Stomach (tissue), 4 donors: ENCODE measurements at regions not wholly inside any gene's neighbourhood (a gene's known extent, or its start where the extent isn't known, plus 50 kb on each side); places are given as distances from the start of the nearest gene placed in this dataset.

Source experiments
- POLR2A ChIP-seq, 4 donors: fragments of 450-650 bp; IDR thresholded peaks; one replicate each; pipeline ENCODE4 v1.6.1; 2016; ENCODE audit warnings: antibody characterized with exemption in 4 of 4, control low read depth in 2 of 4, mild to moderate bottlenecking in 1 of 4, moderate library complexity in 1 of 4
- TF ChIP-seq, protein P1 (sequence below), 7 experiments: fragments of 450-650 bp in 4 of 7; fragments of 200-600 bp in 3 of 7; sonication (generic) in 3 of 7; IDR thresholded peaks; one replicate each; pipeline ENCODE4 v1.5.1; 2016 to 2019; ENCODE audit warnings: antibody characterized with exemption in 7 of 7, control low read depth in 2 of 7, mild to moderate bottlenecking in 1 of 7

DNA sequence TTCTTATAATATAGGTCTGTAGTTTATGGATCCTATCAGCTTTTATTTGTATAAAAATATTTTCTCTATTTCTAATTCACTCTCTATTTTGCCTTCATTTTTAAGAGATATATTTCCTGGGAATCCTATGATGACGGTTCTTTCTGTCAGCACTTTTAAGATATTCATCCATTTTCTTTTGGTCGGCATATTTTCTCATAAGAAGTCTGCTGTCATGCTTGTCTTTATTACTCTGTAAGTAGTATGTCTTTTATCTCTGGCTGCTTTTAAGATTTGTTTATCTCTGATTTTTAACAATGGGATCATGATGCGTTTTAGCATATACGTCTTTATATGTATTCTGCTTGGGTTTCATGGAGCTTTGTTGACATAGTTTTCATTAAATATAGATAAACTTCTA, 175.5 kb downstream of the SNX19 start:
- TF ChIP-seq, protein P1, sequence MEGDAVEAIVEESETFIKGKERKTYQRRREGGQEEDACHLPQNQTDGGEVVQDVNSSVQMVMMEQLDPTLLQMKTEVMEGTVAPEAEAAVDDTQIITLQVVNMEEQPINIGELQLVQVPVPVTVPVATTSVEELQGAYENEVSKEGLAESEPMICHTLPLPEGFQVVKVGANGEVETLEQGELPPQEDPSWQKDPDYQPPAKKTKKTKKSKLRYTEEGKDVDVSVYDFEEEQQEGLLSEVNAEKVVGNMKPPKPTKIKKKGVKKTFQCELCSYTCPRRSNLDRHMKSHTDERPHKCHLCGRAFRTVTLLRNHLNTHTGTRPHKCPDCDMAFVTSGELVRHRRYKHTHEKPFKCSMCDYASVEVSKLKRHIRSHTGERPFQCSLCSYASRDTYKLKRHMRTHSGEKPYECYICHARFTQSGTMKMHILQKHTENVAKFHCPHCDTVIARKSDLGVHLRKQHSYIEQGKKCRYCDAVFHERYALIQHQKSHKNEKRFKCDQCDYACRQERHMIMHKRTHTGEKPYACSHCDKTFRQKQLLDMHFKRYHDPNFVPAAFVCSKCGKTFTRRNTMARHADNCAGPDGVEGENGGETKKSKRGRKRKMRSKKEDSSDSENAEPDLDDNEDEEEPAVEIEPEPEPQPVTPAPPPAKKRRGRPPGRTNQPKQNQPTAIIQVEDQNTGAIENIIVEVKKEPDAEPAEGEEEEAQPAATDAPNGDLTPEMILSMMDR (IDR thresholded peaks at IDR 0.05), result no peak
- no peak for TF ChIP-seq POLR2A (IDR thresholded peaks at IDR 0.05)
